K562 (cell line): ENCODE measurements at regions not wholly inside any gene's neighbourhood (a gene's known extent, or its start where the extent isn't known, plus 50 kb on each side); places are given as distances from the start of the nearest gene placed in this dataset.

Experiments
- ATAC-seq: fragments of 200-7000 bp; cut with Tn5 transposase; 3 replicates; pipeline ENCODE4 v1.9.1; 2020; ENCODE audit warnings: moderate library complexity
- BruUV-seq: library from RNA; stranded (reverse); fragments of 400-500 nt; replicated peaks from 2 replicates; lab custom pipeline; 2021; lab: Mats Ljungman, UMichigan
- CTCF ChIA-PET: fragments of 300-600 bp; formaldehyde crosslinking; extraction: SDS; loops from one replicate; lab custom pipeline; 2021; ENCODE audit warnings: low intra/inter-chr PET ratio; lab: Yijun Ruan, JAX
- POLR2A ChIA-PET: fragments of 300-600, 350-650 bp; sonication (Branson Sonifier 250); formaldehyde crosslinking; extraction: SDS; loops from one replicate; lab custom pipeline; 2021; ENCODE audit warnings: antibody characterized with exemption, inconsistent platforms; lab: Yijun Ruan, JAX
- DNase-seq, 4 experiments: peaks; one replicate each; pipeline versions ENCODE4 v3.0.0 to v3.0.0-alpha.2; 2011 to 2018; ENCODE audit warnings: low spot score in 3 of 4, mixed read lengths in 3 of 4; ENCODE audit errors: extremely low read depth in 1 of 4
- FAIRE-seq: peaks from 2 replicates; lab custom pipeline; 2011; peaks lifted over from hg19 to GRCh38; lab: Jason Lieb, UNC
- H2AFZ ChIP-seq: 2 replicates; pipeline ENCODE4 v1.6.0; 2011; ENCODE audit warnings: low read depth, low read length, control low read depth, inconsistent platforms
- H3K27ac ChIP-seq: fragments of 200-600 bp; 3 replicates; pipeline ENCODE4 v1.8.0; 2011; ENCODE audit warnings: low read depth, mild to moderate bottlenecking, control low read depth, inconsistent platforms, low read length, moderate library complexity, mixed read lengths; ENCODE audit errors: extremely low read depth
- H3K27me3 ChIP-seq, 2 experiments: fragments of 300-600 bp in 1 of 2; 2 replicates in 1 of 2; 3 replicates in 1 of 2; pipeline versions ENCODE4 v1.6.0 to v1.8.0; 2011; ENCODE audit warnings: inconsistent platforms in 2 of 2, low read length in 2 of 2, mild to moderate bottlenecking in 1 of 2, mixed read lengths in 1 of 2, moderate library complexity in 1 of 2; ENCODE audit not compliant: control insufficient read depth in 2 of 2, insufficient read depth in 2 of 2
- H3K36me3 ChIP-seq: fragments of 300-600 bp; 3 replicates; pipeline ENCODE4 v1.8.0; 2011; ENCODE audit warnings: mild to moderate bottlenecking, low read length, inconsistent platforms; ENCODE audit not compliant: control insufficient read depth, insufficient read depth
- H3K4me1 ChIP-seq, 2 experiments: fragments of 200-600 bp in 1 of 2; replicated peaks in 1 of 2; 2 replicates in 1 of 2; 3 replicates in 1 of 2; pipeline versions ENCODE4 v1.5.1 to v1.8.0; 2011; ENCODE audit warnings: inconsistent platforms in 2 of 2, low read length in 2 of 2, mild to moderate bottlenecking in 1 of 2, mixed read lengths in 1 of 2, moderate library complexity in 1 of 2; ENCODE audit not compliant: control insufficient read depth in 2 of 2, insufficient read depth in 2 of 2
- H3K4me2 ChIP-seq: 2 replicates; pipeline ENCODE4 v1.6.1; 2011; ENCODE audit warnings: low read length, control low read depth, inconsistent platforms, mixed read lengths; ENCODE audit not compliant: insufficient read depth
- H3K4me3 ChIP-seq: fragments of 200-600 bp; sonication (generic), shearing (Covaris generic); 2 replicates; pipeline ENCODE4 v1.5.1; 2016; ENCODE audit warnings: control low read depth, inconsistent platforms
- H3K79me2 ChIP-seq: fragments of 200-600 bp; 3 replicates; pipeline ENCODE4 v1.8.0; 2011; ENCODE audit warnings: low read length, inconsistent platforms; ENCODE audit not compliant: control insufficient read depth, insufficient read depth
- H3K9ac ChIP-seq, 2 experiments: 2 replicates each; pipeline versions ENCODE4 v1.6.0 to v1.6.1; 2011; ENCODE audit warnings: low read depth in 2 of 2, low read length in 2 of 2, control low read depth in 1 of 2, inconsistent platforms in 1 of 2, mild to moderate bottlenecking in 1 of 2, mixed read lengths in 1 of 2; ENCODE audit not compliant: insufficient read depth in 1 of 2
- H3K9me1 ChIP-seq: one replicate; pipeline ENCODE4 v1.6.0; 2011; ENCODE audit warnings: inconsistent platforms, mild to moderate bottlenecking, low read length, moderate library complexity; ENCODE audit not compliant: control insufficient read depth, insufficient read depth
- H3K9me3 ChIP-seq: replicated peaks from 2 replicates; pipeline ENCODE4 v1.5.1; 2011; ENCODE audit warnings: low read depth, low read length, inconsistent platforms; ENCODE audit not compliant: control insufficient read depth, insufficient read depth
- H4K20me1 ChIP-seq: replicated peaks from 2 replicates; pipeline ENCODE4 v1.6.1; 2011; ENCODE audit warnings: low read length, inconsistent platforms, mixed read lengths; ENCODE audit not compliant: control insufficient read depth, insufficient read depth
- BHLHE40 ChIP-seq: IDR thresholded peaks from 2 replicates; pipeline ENCODE4 v1.6.1; 2011; ENCODE audit warnings: low read length, improper control_type of control experiment
- CBX8 ChIP-seq: fragments of 200-600 bp; sonication (generic); IDR thresholded peaks from 2 replicates; pipeline ENCODE4 v1.6.1; 2012; ENCODE audit warnings: borderline replicate concordance, mixed run types, low read depth, mild to moderate bottlenecking, moderate library complexity, mixed read lengths, low read length, control low read depth, inconsistent platforms; ENCODE audit not compliant: poor library complexity, severe bottlenecking; ENCODE audit errors: extremely low read depth
- CTBP1 ChIP-seq: fragments of 450-650 bp; IDR thresholded peaks from 2 replicates; pipeline ENCODE4 v1.6.1; 2016; ENCODE audit warnings: borderline replicate concordance
- EZH2 ChIP-seq: IDR thresholded peaks from 2 replicates; pipeline ENCODE4 v1.6.1; 2012; ENCODE audit warnings: low read depth, mild to moderate bottlenecking, inconsistent platforms, low read length, borderline replicate concordance
- FIP1L1 ChIP-seq: fragments of 200-400 bp; formaldehyde crosslinking; IDR thresholded peaks from 2 replicates; pipeline ENCODE4 v1.6.1; 2018; ENCODE audit warnings: mild to moderate bottlenecking, low read depth, low read length; ENCODE audit not compliant: poor library complexity, severe bottlenecking
- HIVEP1 ChIP-seq: fragments of 250-450 bp; sonication (Bioruptor Pico); IDR thresholded peaks from 2 replicates; pipeline ENCODE4 v1.4.0; 2020; ENCODE audit warnings: mild to moderate bottlenecking
- HMBOX1 ChIP-seq: sonication (generic); IDR thresholded peaks from 2 replicates; pipeline ENCODE4 v1.6.1; 2016
- HNRNPLL ChIP-seq: fragments of 200-400 bp; formaldehyde crosslinking; IDR thresholded peaks from 2 replicates; pipeline ENCODE4 v1.6.1; 2017; ENCODE audit warnings: low read length, low read depth, mild to moderate bottlenecking; ENCODE audit not compliant: poor library complexity, severe bottlenecking
- KLF1 ChIP-seq: fragments of 450-650 bp; IDR thresholded peaks from 2 replicates; pipeline ENCODE4 v1.6.1; 2016; ENCODE audit warnings: missing genetic modification characterization, missing compliant biosample characterization
- L3MBTL2 ChIP-seq: fragments of 450-650 bp; IDR thresholded peaks from 2 replicates; pipeline ENCODE4 v1.6.1; 2016; ENCODE audit warnings: mild to moderate bottlenecking, moderate library complexity
- LARP7 ChIP-seq: fragments of 450-650 bp; IDR thresholded peaks from 2 replicates; pipeline ENCODE4 v1.6.1; 2016
- MTF1 ChIP-seq: fragments of 250-450 bp; sonication (Bioruptor Pico); IDR thresholded peaks from 2 replicates; pipeline ENCODE4 v1.9.0; 2021; ENCODE audit warnings: moderate library complexity, mild to moderate bottlenecking, inconsistent platforms, borderline replicate concordance
- RHOXF2B ChIP-seq: fragments of 250-450 bp; sonication (Bioruptor Pico); conservative IDR thresholded peaks from 2 replicates; pipeline ENCODE4 v1.5.1; 2021
- TBP ChIP-seq: optimal IDR thresholded peaks from 2 replicates; pipeline ENCODE3; 2011; ENCODE audit warnings: low read depth, low read length, improper control_type of control experiment
- TGIF2 ChIP-seq: sonication (generic); formaldehyde crosslinking; IDR thresholded peaks from 2 replicates; pipeline ENCODE4 v1.8.1; 2022; ENCODE audit warnings: mild to moderate bottlenecking, missing genetic modification reagents, moderate library complexity
- ZNF212 ChIP-seq: fragments of 450-650 bp; formaldehyde crosslinking; IDR thresholded peaks from 2 replicates; pipeline ENCODE4 v1.4.0; 2020; ENCODE audit warnings: mild to moderate bottlenecking
- WGBS: fragments of 100-300 bp; shearing (Covaris generic); methylation state at CpG from one replicate; pipeline ENCODE4 v1.1.6; 2016; ENCODE audit warnings: low coverage, mixed read lengths; ENCODE audit not compliant: insufficient coverage; ENCODE audit errors: missing lambda C conversion rate; 5-methylcytosine and 5-hydroxymethylcytosine counted together
- in situ Hi-C: fragments of 300-500 bp; cut with MboI; formaldehyde crosslinking; loops from 4 replicates; pipeline ENCODE4 v1.15.0; 2018; ENCODE audit warnings: inconsistent platforms, mixed read lengths
- intact Hi-C: fragments of 100-400 bp; cut with micrococcal nuclease; formaldehyde crosslinking; loops from 2 replicates; pipeline ENCODE4 v1.14.2; 2022
- TF ChIP-seq, protein P1 (sequence below): fragments of 450-650 bp; IDR thresholded peaks from one replicate; pipeline ENCODE4 v1.6.1; 2018; ENCODE audit warnings: mild to moderate bottlenecking, moderate library complexity; ENCODE audit not compliant: partially characterized antibody
- TF ChIP-seq, protein P2 (sequence below): fragments of 450-650 bp; formaldehyde crosslinking; IDR thresholded peaks from 2 replicates; pipeline ENCODE4 v1.4.0; 2020; ENCODE audit warnings: mild to moderate bottlenecking

DNA sequence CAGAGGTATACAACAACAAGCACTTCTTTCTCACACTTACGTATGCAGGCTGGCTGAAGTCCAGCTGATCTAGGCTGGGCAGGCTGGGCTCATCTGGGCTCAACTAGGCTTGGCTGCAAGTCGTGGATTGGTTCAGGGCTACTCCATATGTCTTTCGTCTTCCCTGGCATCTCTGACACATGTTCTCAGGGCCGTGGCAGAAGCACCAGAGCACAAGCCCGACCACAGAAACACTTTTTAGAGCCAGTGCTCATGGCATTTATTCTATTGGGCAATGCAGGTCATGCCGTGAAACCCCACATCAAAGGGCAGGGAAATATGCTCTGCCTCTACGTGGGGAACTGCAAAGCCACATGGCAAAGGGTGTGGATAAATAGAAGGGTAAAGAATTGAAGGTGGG, 93.8 kb downstream of the RIN2 start (continued):
- TF ChIP-seq KLF1 (tag) (no peak), L3MBTL2 (no peak), CTBP1 (no peak), EZH2 (no peak)

- intact Hi-C loops (no loop called here), in situ Hi-C loops (no loop called here)
- no peaks in the 10 kb centered on the region for H3K4me1 ChIP-seq
- no peaks in the 10 kb centered on the region for H4K20me1 ChIP-seq
- BruUV-seq: no TSS peak
- WGBS: 0% methylated on average over 3 of the region's 3 CpGs
- H3K9me1 ChIP-seq: no peaks in the 10 kb centered on the region
- no peaks in the 10 kb centered on the region for H3K36me3 ChIP-seq
- FAIRE-seq (no peak), ATAC-seq (no peak), DNase-seq (no peak)
- no peaks in the 10 kb centered on the region for H3K27me3 ChIP-seq
- ChIA-PET POLR2A (no interaction called here), CTCF (no interaction called here)
- H3K4me2 ChIP-seq: no peak overlapping the region
- H2AFZ ChIP-seq: no peak overlapping the region
- H3K27ac ChIP-seq: no peak overlapping the region
- no peak overlapping the region for H3K4me3 ChIP-seq
- no peaks in the 10 kb centered on the region for H3K9me3 ChIP-seq
- no peaks in the 10 kb centered on the region for H3K79me2 ChIP-seq
- H3K9ac ChIP-seq: no peak overlapping the region
- TF ChIP-seq HIVEP1 (no peak), ZNF212 (no peak), CBX8 (no peak), LARP7 (no peak), TBP (no peak), MTF1 (no peak), RHOXF2B (CRISPR knock-in tag) (no peak), FIP1L1 (no peak), HNRNPLL (no peak), BHLHE40 (no peak), TGIF2 (CRISPR knock-in tag) (no peak), HMBOX1 (no peak)
- TF ChIP-seq, protein P1, sequence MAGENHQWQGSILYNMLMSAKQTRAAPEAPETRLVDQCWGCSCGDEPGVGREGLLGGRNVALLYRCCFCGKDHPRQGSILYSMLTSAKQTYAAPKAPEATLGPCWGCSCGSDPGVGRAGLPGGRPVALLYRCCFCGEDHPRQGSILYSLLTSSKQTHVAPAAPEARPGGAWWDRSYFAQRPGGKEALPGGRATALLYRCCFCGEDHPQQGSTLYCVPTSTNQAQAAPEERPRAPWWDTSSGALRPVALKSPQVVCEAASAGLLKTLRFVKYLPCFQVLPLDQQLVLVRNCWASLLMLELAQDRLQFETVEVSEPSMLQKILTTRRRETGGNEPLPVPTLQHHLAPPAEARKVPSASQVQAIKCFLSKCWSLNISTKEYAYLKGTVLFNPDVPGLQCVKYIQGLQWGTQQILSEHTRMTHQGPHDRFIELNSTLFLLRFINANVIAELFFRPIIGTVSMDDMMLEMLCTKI: no peak
- TF ChIP-seq, protein P2, sequence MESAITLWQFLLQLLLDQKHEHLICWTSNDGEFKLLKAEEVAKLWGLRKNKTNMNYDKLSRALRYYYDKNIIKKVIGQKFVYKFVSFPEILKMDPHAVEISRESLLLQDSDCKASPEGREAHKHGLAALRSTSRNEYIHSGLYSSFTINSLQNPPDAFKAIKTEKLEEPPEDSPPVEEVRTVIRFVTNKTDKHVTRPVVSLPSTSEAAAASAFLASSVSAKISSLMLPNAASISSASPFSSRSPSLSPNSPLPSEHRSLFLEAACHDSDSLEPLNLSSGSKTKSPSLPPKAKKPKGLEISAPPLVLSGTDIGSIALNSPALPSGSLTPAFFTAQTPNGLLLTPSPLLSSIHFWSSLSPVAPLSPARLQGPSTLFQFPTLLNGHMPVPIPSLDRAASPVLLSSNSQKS (CRISPR knock-in tag): no peak
Observed at GRCh38 chr20:19855416-19855815, 97.4 kb downstream of the RIN2 start.
